ENCODE measurements at regions not wholly inside any gene's neighbourhood (a gene's known extent, or its start where the extent isn't known, plus 50 kb on each side); places are given as distances from the start of the nearest gene placed in this dataset.

- H3K27ac ChIP-seq: no peak overlapping the region
- ATAC-seq (ENCODE audit: insufficient number of reproducible peaks, low FRiP score, low read depth) (no peak), DNase-seq (ENCODE audit: low spot score) (no peak)
- no peaks in the 10 kb centered on the region for H3K27me3 ChIP-seq (replicated peaks; ENCODE audit: insufficient read depth)
- H3K36me3 ChIP-seq: no peaks in the 10 kb centered on the region
- TF ChIP-seq, protein P1, sequence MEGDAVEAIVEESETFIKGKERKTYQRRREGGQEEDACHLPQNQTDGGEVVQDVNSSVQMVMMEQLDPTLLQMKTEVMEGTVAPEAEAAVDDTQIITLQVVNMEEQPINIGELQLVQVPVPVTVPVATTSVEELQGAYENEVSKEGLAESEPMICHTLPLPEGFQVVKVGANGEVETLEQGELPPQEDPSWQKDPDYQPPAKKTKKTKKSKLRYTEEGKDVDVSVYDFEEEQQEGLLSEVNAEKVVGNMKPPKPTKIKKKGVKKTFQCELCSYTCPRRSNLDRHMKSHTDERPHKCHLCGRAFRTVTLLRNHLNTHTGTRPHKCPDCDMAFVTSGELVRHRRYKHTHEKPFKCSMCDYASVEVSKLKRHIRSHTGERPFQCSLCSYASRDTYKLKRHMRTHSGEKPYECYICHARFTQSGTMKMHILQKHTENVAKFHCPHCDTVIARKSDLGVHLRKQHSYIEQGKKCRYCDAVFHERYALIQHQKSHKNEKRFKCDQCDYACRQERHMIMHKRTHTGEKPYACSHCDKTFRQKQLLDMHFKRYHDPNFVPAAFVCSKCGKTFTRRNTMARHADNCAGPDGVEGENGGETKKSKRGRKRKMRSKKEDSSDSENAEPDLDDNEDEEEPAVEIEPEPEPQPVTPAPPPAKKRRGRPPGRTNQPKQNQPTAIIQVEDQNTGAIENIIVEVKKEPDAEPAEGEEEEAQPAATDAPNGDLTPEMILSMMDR (IDR thresholded peaks at IDR 0.05): no peak
- H3K4me1 ChIP-seq (ENCODE audit: control insufficient read depth in 1 of 2, low read depth in 2 of 2): no peaks in the 10 kb centered on the region
- H3K9me3 ChIP-seq: no peaks in the 10 kb centered on the region
- H3K4me3 ChIP-seq: no peak overlapping the region
Observed at GRCh38 chr14:65345266-65345665, 67.3 kb upstream of the FUT8 start.

DNA sequence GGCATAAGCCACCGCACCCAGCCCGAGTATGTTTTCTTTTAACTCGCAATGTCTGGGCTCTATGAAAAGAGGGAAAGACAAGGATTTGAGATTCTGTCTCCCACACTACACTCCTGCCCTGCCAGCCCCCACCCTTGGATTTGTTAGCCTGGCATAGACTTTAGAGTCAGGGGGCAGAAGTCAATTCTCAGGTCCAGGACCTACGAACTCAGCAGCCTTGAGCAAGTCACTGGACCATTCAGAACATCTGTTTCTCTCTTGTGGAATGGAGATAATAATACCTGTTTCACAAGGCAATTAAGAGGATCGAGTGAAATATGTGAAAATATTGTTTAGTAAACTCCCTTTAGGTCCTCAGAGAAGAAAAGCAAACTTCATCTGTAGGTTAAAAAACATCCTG, 66.1 kb upstream of the FUT8 start:
- Histone ChIP-seq H3K36me3 (no peaks in the 10 kb centered on the region), H3K27ac (no peak overlapping the region), H3K27me3 (replicated peaks; ENCODE audit: insufficient read depth) (no peaks in the 10 kb centered on the region), H3K4me3 (no peak overlapping the region), H3K4me1 (ENCODE audit: control insufficient read depth in 1 of 2, low read depth in 2 of 2) (no peaks in the 10 kb centered on the region), H3K9me3 (no peaks in the 10 kb centered on the region)
- ATAC-seq (ENCODE audit: insufficient number of reproducible peaks, low FRiP score, low read depth) (no peak), DNase-seq (ENCODE audit: low spot score) (no peak)
- TF ChIP-seq, protein P1 (IDR thresholded peaks at IDR 0.05): no peak

- Histone ChIP-seq H3K4me1 (ENCODE audit: control insufficient read depth in 1 of 2, low read depth in 2 of 2) (no peaks in the 10 kb centered on the region), H3K27ac (no peak overlapping the region), H3K36me3 (no peaks in the 10 kb centered on the region), H3K27me3 (replicated peaks; ENCODE audit: insufficient read depth) (no peaks in the 10 kb centered on the region), H3K4me3 (no peak overlapping the region), H3K9me3 (no peaks in the 10 kb centered on the region)
- DNase-seq (ENCODE audit: low spot score): no peak
- no peak for ATAC-seq (ENCODE audit: insufficient number of reproducible peaks, low FRiP score, low read depth)
- TF ChIP-seq, protein P1 (IDR thresholded peaks at IDR 0.05): no peak
Observed at GRCh38 chr14:65346895-65347294, 65.6 kb upstream of the FUT8 start.

- Histone ChIP-seq H3K4me1 (ENCODE audit: control insufficient read depth in 1 of 2, low read depth in 2 of 2) (no peaks in the 10 kb centered on the region), H3K27me3 (replicated peaks; ENCODE audit: insufficient read depth) (no peaks in the 10 kb centered on the region), H3K27ac (no peak overlapping the region), H3K4me3 (no peak overlapping the region), H3K9me3 (no peaks in the 10 kb centered on the region), H3K36me3 (no peaks in the 10 kb centered on the region)
- no peak for ATAC-seq (ENCODE audit: insufficient number of reproducible peaks, low FRiP score, low read depth)
- TF ChIP-seq, protein P1 (IDR thresholded peaks at IDR 0.05): no peak
- DNase-seq (ENCODE audit: low spot score): no peak
Observed at GRCh38 chr14:65348137-65348536, 64.4 kb upstream of the FUT8 start.

DNA sequence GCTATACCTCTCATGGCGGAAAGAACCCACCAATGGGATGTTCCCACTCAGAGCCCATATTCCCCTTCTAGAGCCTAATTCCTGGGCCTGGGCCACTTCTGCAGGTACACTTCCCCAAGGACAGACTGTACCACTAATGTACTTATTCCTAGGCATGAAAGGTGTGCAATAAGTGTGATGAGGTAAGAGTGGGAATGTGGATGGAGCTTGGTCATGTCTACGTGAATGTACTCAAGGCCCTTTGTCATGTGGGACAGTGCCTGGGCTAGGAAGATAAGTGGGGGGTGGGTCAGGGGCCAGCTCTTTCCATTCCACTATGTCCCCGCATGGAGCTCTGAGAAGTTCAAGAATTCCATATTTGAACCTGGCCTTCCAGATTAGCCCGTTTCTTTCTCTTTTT, 63.4 kb upstream of the FUT8 start:
- Histone ChIP-seq H3K4me1 (ENCODE audit: control insufficient read depth in 1 of 2, low read depth in 2 of 2) (no peaks in the 10 kb centered on the region), H3K9me3 (no peaks in the 10 kb centered on the region), H3K4me3 (no peak overlapping the region), H3K36me3 (no peaks in the 10 kb centered on the region), H3K27me3 (replicated peaks; ENCODE audit: insufficient read depth) (no peaks in the 10 kb centered on the region), H3K27ac (no peak overlapping the region)
- DNase-seq (ENCODE audit: low spot score) (no peak), ATAC-seq (ENCODE audit: insufficient number of reproducible peaks, low FRiP score, low read depth) (no peak)
- TF ChIP-seq, protein P1 (IDR thresholded peaks at IDR 0.05): no peak
